Nephron progenitor cell (in vitro differentiated cells): ENCODE measurements at regions not wholly inside any gene's neighbourhood (a gene's known extent, or its start where the extent isn't known, plus 50 kb on each side); places are given as distances from the start of the nearest gene placed in this dataset.
A peak's percentile ranks its signal among the peaks of the same experiment; 100 is the strongest.

Experiments used
- DNase-seq: peaks from one replicate; pipeline ENCODE4 v3.0.0; 2021
- H3K27ac Mint-ChIP-seq: 2 replicates; pipeline ENCODE4 v1.8.0; 2021; ENCODE audit warnings: mild to moderate bottlenecking, moderate library complexity, mixed read lengths
- H3K27me3 Mint-ChIP-seq: 2 replicates; pipeline ENCODE4 v1.8.0; 2021; ENCODE audit warnings: mild to moderate bottlenecking, low read depth, mixed read lengths; ENCODE audit not compliant: poor library complexity
- H3K36me3 Mint-ChIP-seq: 2 replicates; pipeline ENCODE4 v1.8.0; 2021; ENCODE audit warnings: low read depth, mixed read lengths
- H3K4me1 Mint-ChIP-seq: 2 replicates; pipeline ENCODE4 v1.8.0; 2021; ENCODE audit warnings: mixed read lengths
- H3K4me3 Mint-ChIP-seq: 2 replicates; pipeline ENCODE4 v1.8.0; 2021; ENCODE audit warnings: mild to moderate bottlenecking, moderate library complexity, mixed read lengths
- H3K9me3 Mint-ChIP-seq: 2 replicates; pipeline ENCODE4 v1.8.0; 2021; ENCODE audit warnings: mild to moderate bottlenecking, moderate library complexity, mixed read lengths
- CTCF ChIP-seq: fragments of 200-600 bp; sonication (generic); IDR thresholded peaks from 2 replicates; pipeline ENCODE4 v1.5.0; 2021; ENCODE audit warnings: antibody characterized with exemption

- no peak overlapping the region for H3K27ac Mint-ChIP-seq
- no peak for DNase-seq
- peaks cover 15% of the 10 kb centered on the region for H3K4me1 Mint-ChIP-seq
- no peak for TF ChIP-seq CTCF
- no peaks in the 10 kb centered on the region for H3K36me3 Mint-ChIP-seq
- H3K9me3 Mint-ChIP-seq: no peaks in the 10 kb centered on the region
- peaks cover under 1% of the 10 kb centered on the region for H3K27me3 Mint-ChIP-seq
- no peak overlapping the region for H3K4me3 Mint-ChIP-seq
Measured at GRCh38 chr2:80863147-80863714, 558.7 kb upstream of the LRRTM1 start.

- Mint-ChIP-seq H3K4me1 (peaks cover 15% of the 10 kb centered on the region), H3K9me3 (no peaks in the 10 kb centered on the region), H3K36me3 (no peaks in the 10 kb centered on the region), H3K4me3 (no peak overlapping the region), H3K27ac (no peak overlapping the region), H3K27me3 (no peaks in the 10 kb centered on the region)
- TF ChIP-seq CTCF: no peak
- no peak for DNase-seq
Measured at GRCh38 chr2:80858965-80859364, 554.4 kb upstream of the LRRTM1 start.

GRCh38 chr2:80856227-80856626 is 551.7 kb upstream of the LRRTM1 start:
- H3K36me3 Mint-ChIP-seq: no peaks in the 10 kb centered on the region
- H3K27ac Mint-ChIP-seq: no peak overlapping the region
- no peaks in the 10 kb centered on the region for H3K27me3 Mint-ChIP-seq
- peaks cover 9% of the 10 kb centered on the region for H3K4me1 Mint-ChIP-seq
- no peak for TF ChIP-seq CTCF
- H3K9me3 Mint-ChIP-seq: no peaks in the 10 kb centered on the region
- H3K4me3 Mint-ChIP-seq: no peak overlapping the region
- no peak for DNase-seq

- H3K27ac Mint-ChIP-seq: no peak overlapping the region
- no peak for DNase-seq
- no peak for TF ChIP-seq CTCF
- H3K27me3 Mint-ChIP-seq: no peaks in the 10 kb centered on the region
- H3K9me3 Mint-ChIP-seq: no peaks in the 10 kb centered on the region
- H3K4me1 Mint-ChIP-seq: peaks cover 8% of the 10 kb centered on the region
- no peak overlapping the region for H3K4me3 Mint-ChIP-seq
- H3K36me3 Mint-ChIP-seq: no peaks in the 10 kb centered on the region
Measured at GRCh38 chr2:80854831-80855230, 550.3 kb upstream of the LRRTM1 start.

- H3K4me3 Mint-ChIP-seq: no peak overlapping the region
- no peak for TF ChIP-seq CTCF
- peak; percentile 15 for DNase-seq
- H3K9me3 Mint-ChIP-seq: no peaks in the 10 kb centered on the region
- peaks cover 4% of the 10 kb centered on the region for H3K4me1 Mint-ChIP-seq
- no peaks in the 10 kb centered on the region for H3K27me3 Mint-ChIP-seq
- H3K36me3 Mint-ChIP-seq: no peaks in the 10 kb centered on the region
- H3K27ac Mint-ChIP-seq: no peak overlapping the region
Measured at GRCh38 chr2:80852808-80853139, 548.2 kb upstream of the LRRTM1 start.

GRCh38 chr2:80852079-80852807 is 547.7 kb upstream of the LRRTM1 start:
- no peaks in the 10 kb centered on the region for H3K9me3 Mint-ChIP-seq
- no peaks in the 10 kb centered on the region for H3K36me3 Mint-ChIP-seq
- H3K27ac Mint-ChIP-seq: no peak overlapping the region
- H3K27me3 Mint-ChIP-seq: no peaks in the 10 kb centered on the region
- H3K4me1 Mint-ChIP-seq: peaks cover 4% of the 10 kb centered on the region
- no peak overlapping the region for H3K4me3 Mint-ChIP-seq
- DNase-seq: no peak
- no peak for TF ChIP-seq CTCF
